GM21515 (cell line): ENCODE measurements at regions not wholly inside any gene's neighbourhood (a gene's known extent, or its start where the extent isn't known, plus 50 kb on each side); places are given as distances from the start of the nearest gene placed in this dataset.
"Not testable (repeated sequence)": the region's sequence is repeated elsewhere in the genome, so short reads cannot be mapped to it uniquely, and the experiment has no call there.

ENCODE experiments used
- ATAC-seq: cut with Tn5 transposase; IDR thresholded peaks from one replicate; pipeline ENCODE4 v1.9.1; 2021; ENCODE audit not compliant: unreplicated experiment

DNA sequence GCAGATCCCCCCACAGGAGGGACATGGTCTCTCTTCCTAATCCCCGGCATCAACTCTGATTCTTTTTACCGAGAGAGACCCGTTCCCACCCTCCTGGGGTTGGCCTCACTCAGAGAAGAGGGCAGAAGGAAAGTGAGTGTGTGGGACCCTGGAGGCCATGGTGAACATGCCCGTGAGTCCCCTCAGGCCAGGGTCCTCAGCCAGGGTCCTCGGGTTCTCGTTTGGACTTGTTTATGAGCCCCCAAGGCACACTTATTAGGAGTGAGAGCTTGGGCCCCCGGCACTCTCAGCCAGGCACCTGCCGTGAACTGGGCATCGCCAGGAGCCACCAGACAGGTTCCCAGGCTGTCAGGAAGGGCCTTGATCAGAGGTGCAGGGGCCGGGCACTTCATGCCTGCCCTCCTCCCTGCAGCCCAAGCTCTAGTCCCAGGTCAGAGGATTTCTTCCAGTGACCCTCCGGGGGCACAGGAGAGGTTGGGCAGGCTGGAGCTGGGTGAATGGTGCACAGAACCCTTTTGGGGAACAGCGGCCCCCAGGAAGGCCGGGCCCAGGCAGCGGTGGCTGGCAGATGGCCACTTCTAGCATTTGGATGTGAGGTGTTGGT is 122.6 kb downstream of the CRYAA start:
- no peak for ATAC-seq

DNA sequence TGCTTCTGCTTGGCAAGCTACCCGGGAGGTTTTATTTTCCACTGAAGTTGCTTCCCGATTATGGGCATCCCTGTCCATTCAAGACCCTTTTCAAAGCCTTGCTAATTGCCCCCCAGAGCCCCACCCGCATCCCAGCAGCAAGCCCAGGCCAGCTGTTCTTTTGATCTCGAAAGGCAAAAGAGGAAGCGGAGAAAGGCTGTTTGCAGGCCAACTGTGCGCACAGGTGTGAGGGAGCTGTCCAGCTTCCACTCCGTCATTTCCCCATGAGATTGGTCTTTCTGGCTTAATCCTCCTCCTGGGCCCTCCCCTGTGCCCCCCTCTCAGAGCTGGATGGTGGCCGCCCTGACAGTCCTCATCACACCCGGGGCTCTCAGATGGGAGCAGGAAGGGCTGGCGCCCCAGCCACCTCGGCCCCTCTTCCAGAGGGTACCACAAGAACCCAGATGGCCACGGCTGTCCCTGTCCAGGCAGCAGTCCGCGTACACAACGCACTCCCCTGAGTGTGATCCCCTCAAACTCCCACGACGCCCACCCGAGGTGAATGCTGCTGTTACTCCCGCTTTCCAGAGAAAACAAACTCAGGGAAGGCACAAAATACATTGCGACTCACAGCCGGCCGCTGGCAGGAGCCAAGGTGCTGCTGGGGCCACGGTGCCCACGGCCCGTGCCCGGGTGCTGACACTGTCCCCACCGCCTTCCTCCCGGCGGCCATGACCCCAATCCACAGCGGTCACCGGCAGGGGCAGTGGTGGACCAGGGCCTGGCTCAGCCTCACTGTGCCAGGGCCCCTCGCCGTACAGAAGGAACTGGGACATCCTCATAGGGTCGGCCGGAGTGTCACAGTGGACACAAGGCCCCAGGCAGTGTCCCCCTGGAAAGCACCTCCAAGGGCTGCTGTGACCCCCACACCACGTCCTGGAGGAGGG is 121.9 kb downstream of the CRYAA start:
- no peak for ATAC-seq

GRCh38 chr21:43289966-43290365 is 121.2 kb downstream of the CRYAA start:
- no peak for ATAC-seq

DNA sequence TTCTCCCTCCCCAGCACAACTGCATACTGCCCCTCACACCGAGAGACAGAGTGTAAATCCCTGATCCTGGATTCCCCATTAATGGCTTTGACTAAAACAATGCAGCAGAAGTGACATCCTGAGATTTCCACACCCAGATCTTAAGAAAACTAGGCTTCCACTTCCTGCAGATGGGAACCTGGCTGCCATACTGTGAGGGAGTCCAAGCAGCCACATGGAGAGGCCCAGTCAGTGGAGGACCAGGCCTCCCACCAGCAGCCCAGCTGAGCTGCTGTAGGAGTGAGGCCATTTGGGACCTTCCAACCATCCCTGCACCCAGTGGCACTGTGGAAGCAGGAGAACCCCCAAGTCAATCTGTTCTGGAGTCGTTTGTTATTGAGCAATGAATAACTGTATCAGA is 120.6 kb downstream of the CRYAA start:
- ATAC-seq = no peak

GRCh38 chr21:43287795-43288755 is 119.3 kb downstream of the CRYAA start:
- ATAC-seq = no peak

- no peak for ATAC-seq
Measured at GRCh38 chr21:43287111-43287760, 118.4 kb downstream of the CRYAA start.

- no peak for ATAC-seq
Measured at GRCh38 chr21:43286196-43286595, 117.4 kb downstream of the CRYAA start.

DNA sequence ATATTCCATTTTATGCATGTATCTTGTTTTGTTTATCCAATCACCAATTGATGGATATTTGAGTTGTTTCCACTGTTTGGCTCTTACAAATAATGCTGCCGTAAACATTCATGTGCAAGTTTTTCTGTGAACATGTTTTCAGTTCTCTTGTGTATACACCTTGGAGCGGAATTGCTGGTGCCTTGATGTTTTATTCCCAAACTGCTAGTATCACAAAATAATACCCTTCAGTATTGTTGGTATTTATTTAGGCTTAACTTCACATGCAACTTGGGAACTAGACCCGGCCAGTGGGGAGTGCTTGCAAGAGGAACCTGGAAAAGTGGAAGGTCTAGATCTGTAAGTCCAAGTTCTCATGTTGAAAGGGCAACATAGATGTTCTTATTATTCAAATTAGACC is 115.9 kb downstream of the CRYAA start:
- no peak for ATAC-seq

GRCh38 chr21:43284238-43284637 is 115.4 kb downstream of the CRYAA start:
- no peak for ATAC-seq

DNA sequence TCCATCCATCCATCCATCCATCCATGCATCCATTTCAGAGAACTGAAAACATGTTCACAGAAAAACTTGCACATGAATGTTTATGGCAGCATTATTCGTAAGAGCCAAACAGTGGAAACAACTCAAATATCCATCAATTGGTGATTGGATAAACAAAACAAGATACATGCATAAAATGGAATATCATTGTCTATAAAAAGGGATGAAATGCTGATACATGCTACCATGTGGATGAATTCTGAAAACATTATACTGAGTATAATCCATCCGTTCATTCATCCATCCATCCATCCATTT is 115.1 kb downstream of the CRYAA start:
- ATAC-seq = not testable (repeated sequence)

- no peak for ATAC-seq
Measured at GRCh38 chr21:43283136-43283924, 114.5 kb downstream of the CRYAA start.

GRCh38 chr21:43282358-43283120 is 113.7 kb downstream of the CRYAA start:
- ATAC-seq = no peak

DNA sequence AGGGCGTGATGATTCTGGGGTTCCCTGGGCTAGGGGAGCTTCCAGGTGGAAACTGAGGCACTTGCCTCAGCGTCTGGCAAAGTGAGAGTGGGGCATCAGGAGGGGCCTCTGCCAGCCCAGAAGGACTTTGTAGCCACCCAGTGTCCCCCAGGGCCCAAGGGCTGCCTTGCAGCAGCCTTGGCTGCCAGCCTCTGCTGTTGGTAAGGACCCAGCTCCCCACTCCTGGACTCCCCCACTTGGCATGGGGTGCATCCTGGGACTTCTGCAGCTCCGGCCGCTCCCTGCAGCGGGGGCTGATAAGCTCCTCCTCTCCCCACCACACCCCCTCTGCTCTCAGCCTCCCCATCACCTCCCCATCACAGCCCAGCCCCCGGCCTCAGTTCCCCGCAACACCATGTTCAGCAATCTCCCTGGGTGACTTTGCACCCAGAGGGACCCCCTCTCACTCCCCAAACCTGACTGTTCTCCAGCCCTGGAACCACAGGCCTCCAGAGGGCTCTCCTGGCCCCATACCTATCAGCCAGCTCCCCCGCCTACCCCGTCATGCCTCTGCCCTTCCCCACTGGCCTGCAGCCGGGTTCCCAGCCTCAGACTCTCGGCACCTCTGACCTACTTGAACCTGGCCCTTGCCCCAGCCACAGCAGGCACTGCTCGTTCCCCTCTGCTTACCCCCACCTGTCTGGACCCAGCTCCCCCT is 113.0 kb downstream of the CRYAA start:
- no peak for ATAC-seq

DNA sequence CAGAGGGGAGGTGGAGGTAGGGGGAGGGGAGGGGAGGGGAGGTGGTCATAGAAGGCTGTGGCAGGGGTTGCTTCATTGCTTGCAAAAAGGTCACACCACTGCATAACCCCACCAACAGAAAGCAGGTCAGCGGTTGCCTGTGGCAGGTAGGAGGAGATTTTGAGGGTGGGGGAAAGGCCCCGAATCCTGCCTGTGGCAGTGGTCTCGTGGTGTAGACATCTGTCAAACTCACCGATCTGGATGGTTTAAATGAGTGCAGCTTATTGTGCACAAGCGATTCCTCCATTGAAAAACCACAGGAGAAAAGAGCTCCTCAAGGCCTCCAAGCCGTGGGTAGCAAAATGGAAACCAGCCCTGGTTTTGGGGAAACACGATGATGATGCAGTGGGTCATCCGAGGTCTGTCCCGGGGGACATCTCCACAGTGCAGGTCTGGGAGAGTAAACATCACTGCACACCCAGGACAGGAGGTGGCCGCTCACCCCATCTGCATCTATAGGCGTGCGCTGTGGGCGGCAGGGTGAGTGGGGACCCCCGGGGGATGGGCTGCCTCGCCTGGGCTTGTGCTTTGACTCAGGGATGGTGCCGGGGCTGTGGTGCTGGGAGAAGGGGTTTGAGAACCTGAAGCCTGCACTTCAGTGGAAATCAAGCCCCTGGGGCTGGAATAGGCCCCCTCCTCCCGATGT is 112.3 kb downstream of the CRYAA start:
- ATAC-seq = no peak

GRCh38 chr21:43279578-43279894 is 110.7 kb downstream of the CRYAA start:
- ATAC-seq = no peak

- ATAC-seq = no peak
Measured at GRCh38 chr21:43278766-43279577, 110.2 kb downstream of the CRYAA start.

DNA sequence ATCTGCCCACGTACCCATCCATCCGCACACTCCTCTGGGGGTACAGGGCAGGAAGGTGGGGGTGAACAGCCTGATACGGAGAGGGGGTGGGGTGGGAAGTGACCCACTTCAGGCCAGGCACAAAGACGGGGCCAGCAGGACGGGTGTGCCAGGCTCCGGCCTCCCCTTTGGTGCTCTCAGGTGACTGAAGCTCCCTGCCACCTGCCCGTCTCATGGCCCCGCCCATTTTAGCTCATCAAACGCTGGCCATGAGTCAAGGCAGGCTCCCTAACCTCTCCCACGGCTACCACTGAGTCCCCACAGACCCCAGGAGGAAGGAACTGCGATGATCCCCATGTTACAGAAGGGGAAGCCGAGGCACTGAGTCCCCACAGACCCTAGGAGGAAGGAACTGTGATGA is 109.6 kb downstream of the CRYAA start:
- no peak for ATAC-seq
